Loucy (cell line): ENCODE measurements at regions not wholly inside any gene's neighbourhood (a gene's known extent, or its start where the extent isn't known, plus 50 kb on each side); places are given as distances from the start of the nearest gene placed in this dataset.

ENCODE experiments used
- H2AFZ ChIP-seq: fragments of 200-600 bp; sonication (generic); 2 replicates; pipeline ENCODE4 v1.6.0; 2016; ENCODE audit warnings: antibody characterized with exemption, mild to moderate bottlenecking, low read length, moderate library complexity
- H3F3A ChIP-seq: fragments of 200-600 bp; 2 replicates; pipeline ENCODE4 v1.6.0; 2016; ENCODE audit warnings: antibody characterized with exemption, low read depth, mild to moderate bottlenecking
- H3K27me3 ChIP-seq: fragments of 200-600 bp; sonication (generic); 2 replicates; pipeline ENCODE4 v1.6.1; 2014; ENCODE audit warnings: low read length, mild to moderate bottlenecking; ENCODE audit not compliant: insufficient read depth, poor library complexity, severe bottlenecking
- H3K36me3 ChIP-seq: fragments of 200-600 bp; sonication (generic); 2 replicates; pipeline ENCODE4 v1.6.1; 2016; ENCODE audit warnings: low read length; ENCODE audit not compliant: insufficient read depth
- H3K4me1 ChIP-seq: fragments of 200-600 bp; sonication (generic); 2 replicates; pipeline ENCODE4 v1.5.1; 2014; ENCODE audit warnings: low read length, mild to moderate bottlenecking; ENCODE audit not compliant: insufficient read depth, poor library complexity, severe bottlenecking
- H3K4me2 ChIP-seq: fragments of 200-600 bp; sonication (generic); 2 replicates; pipeline ENCODE4 v1.6.0; 2014; ENCODE audit warnings: antibody characterized with exemption, low read length, low read depth, mild to moderate bottlenecking; ENCODE audit not compliant: poor library complexity, severe bottlenecking
- H3K4me3 ChIP-seq: fragments of 200-600 bp; sonication (generic); 2 replicates; pipeline ENCODE4 v1.5.1; 2014; ENCODE audit warnings: low read length, mild to moderate bottlenecking, mixed read lengths; ENCODE audit not compliant: poor library complexity, severe bottlenecking
- H3K79me2 ChIP-seq: fragments of 200-600 bp; sonication (generic); 2 replicates; pipeline ENCODE4 v1.6.1; 2014; ENCODE audit warnings: low read length; ENCODE audit not compliant: insufficient read depth
- H3K9ac ChIP-seq: fragments of 200-600 bp; sonication (generic); 2 replicates; pipeline ENCODE4 v1.6.0; 2014; ENCODE audit warnings: mild to moderate bottlenecking, low read depth, low read length, moderate library complexity; ENCODE audit not compliant: poor library complexity, severe bottlenecking
- H3K9me2 ChIP-seq: fragments of 200-600 bp; sonication (generic); replicated peaks from 2 replicates; pipeline ENCODE4 v1.6.1; 2016; ENCODE audit warnings: low read depth, low read length, mixed read lengths
- H3K9me3 ChIP-seq: fragments of 200-600 bp; sonication (generic); 2 replicates; pipeline ENCODE4 v1.6.1; 2014; ENCODE audit warnings: mild to moderate bottlenecking, antibody characterized with exemption, low read length, low read depth; ENCODE audit not compliant: insufficient read depth
- H4K20me1 ChIP-seq: fragments of 200-600 bp; sonication (generic); 2 replicates; pipeline ENCODE4 v1.6.0; 2014; ENCODE audit warnings: antibody characterized with exemption, low read length, mild to moderate bottlenecking; ENCODE audit not compliant: insufficient read depth, poor library complexity, severe bottlenecking
- CTCF ChIP-seq: fragments of 200-600 bp; sonication (generic); conservative IDR thresholded peaks from 2 replicates; pipeline ENCODE4 v1.5.1; 2014; ENCODE audit warnings: mild to moderate bottlenecking, antibody characterized with exemption, low read length
- EZH2phosphoT487 ChIP-seq: fragments of 200-600 bp; IDR thresholded peaks from 2 replicates; pipeline ENCODE4 v1.6.1; 2018; ENCODE audit warnings: antibody characterized with exemption, mild to moderate bottlenecking, moderate library complexity, borderline replicate concordance

- TF ChIP-seq EZH2phosphoT487 (no peak), CTCF (no peak)
- H3K4me2 ChIP-seq = no peak overlapping the region
- H3K9me3 ChIP-seq = peaks cover 5% of the 10 kb centered on the region
- peaks cover 8% of the 10 kb centered on the region for H3K4me1 ChIP-seq
- no peak overlapping the region for H2AFZ ChIP-seq
- no peaks in the 10 kb centered on the region for H4K20me1 ChIP-seq
- H3K27me3 ChIP-seq = no peaks in the 10 kb centered on the region
- no peak overlapping the region for H3K4me3 ChIP-seq
- H3F3A ChIP-seq = no peaks in the 10 kb centered on the region
- no peaks in the 10 kb centered on the region for H3K79me2 ChIP-seq
- H3K9me2 ChIP-seq = no peaks in the 10 kb centered on the region
- no peaks in the 10 kb centered on the region for H3K36me3 ChIP-seq
- H3K9ac ChIP-seq = no peak overlapping the region
Observed at GRCh38 chr2:168317282-168317681, 69.9 kb upstream of the STK39 start.

DNA sequence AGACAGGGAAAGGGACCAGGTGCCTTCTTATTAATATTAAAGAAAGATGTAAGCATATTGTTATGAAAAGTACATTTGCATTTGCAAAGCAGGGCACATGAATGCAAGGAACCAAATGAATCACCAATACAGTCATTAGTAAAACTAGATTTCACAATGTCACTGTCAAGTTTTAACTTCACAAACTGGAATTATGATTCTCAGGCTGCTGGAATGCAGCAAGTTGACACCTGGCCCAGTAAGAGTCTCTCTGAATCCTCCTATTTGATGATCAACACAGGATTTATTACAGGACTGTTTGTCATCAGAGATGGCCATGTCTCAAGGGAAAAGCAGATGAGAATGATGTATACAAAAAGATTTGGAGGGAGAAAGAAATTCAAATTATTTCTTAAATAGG is 72.9 kb upstream of the STK39 start:
- Histone ChIP-seq H3K4me1 (no peaks in the 10 kb centered on the region), H3K27me3 (no peaks in the 10 kb centered on the region), H3K9me3 (no peaks in the 10 kb centered on the region), H3F3A (no peaks in the 10 kb centered on the region), H2AFZ (no peak overlapping the region), H3K79me2 (no peaks in the 10 kb centered on the region), H3K4me2 (no peak overlapping the region), H3K9ac (no peak overlapping the region), H3K36me3 (no peaks in the 10 kb centered on the region), H3K9me2 (no peaks in the 10 kb centered on the region), H4K20me1 (no peaks in the 10 kb centered on the region), H3K4me3 (no peak overlapping the region)
- no peak for TF ChIP-seq CTCF
- TF ChIP-seq EZH2phosphoT487 = no peak

DNA sequence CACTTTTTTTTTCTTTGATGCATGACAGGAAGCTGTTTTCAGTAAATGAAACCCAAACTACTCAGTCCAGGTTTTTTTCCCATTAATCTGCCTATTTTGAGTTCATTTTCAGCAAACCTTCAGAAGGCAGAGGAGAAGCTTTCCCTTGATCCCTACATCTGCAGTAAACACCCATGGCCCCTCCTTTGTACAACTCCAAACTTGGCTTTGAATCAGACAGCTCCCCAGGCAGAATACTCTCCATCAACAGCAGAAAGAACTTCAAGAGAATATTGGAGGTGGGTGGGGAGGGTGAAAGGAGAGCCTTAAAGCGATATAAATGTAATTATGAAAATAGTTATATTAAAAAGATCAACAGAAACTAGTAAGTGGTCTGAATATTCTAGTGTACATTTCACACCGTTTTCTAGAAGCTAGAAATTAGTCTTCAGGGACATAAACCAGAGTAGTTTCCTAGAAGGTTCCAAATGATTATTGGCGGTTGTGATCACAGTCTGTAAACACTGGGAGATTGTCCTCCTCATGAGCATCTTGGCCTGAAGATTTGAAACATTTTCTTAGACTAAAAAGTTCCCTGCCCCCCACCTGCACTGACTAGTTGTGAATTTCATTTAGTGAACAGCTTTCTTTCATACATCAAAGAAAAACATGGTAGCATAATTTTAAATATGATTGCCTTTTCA is 75.1 kb upstream of the STK39 start:
- no peak overlapping the region for H3K4me3 ChIP-seq
- no peaks in the 10 kb centered on the region for H3K4me1 ChIP-seq
- H2AFZ ChIP-seq = no peak overlapping the region
- no peak overlapping the region for H3K4me2 ChIP-seq
- H3K9me2 ChIP-seq = no peaks in the 10 kb centered on the region
- no peaks in the 10 kb centered on the region for H3F3A ChIP-seq
- H4K20me1 ChIP-seq = no peaks in the 10 kb centered on the region
- no peak overlapping the region for H3K9ac ChIP-seq
- TF ChIP-seq CTCF = no peak
- TF ChIP-seq EZH2phosphoT487 = no peak
- no peaks in the 10 kb centered on the region for H3K27me3 ChIP-seq
- peaks cover 5% of the 10 kb centered on the region; the same call in 1 of the 2 replicates for H3K9me3 ChIP-seq
- no peaks in the 10 kb centered on the region for H3K36me3 ChIP-seq
- H3K79me2 ChIP-seq = no peaks in the 10 kb centered on the region
